Prostate gland (tissue), 2 donors: ENCODE measurements at regions not wholly inside any gene's neighbourhood (a gene's known extent, or its start where the extent isn't known, plus 50 kb on each side); places are given as distances from the start of the nearest gene placed in this dataset.

ENCODE experiments used
- DNase-seq: peaks from one replicate; pipeline ENCODE4 v3.0.0-alpha.2; 2019; ENCODE audit warnings: low spot score
- H3K27ac ChIP-seq, 2 donors: fragments of 200-600 bp; sonication (generic); 2 replicates each; pipeline ENCODE4 v1.5.1; 2017 to 2019
- H3K27me3 ChIP-seq: fragments of 200-600 bp; sonication (generic); replicated peaks from 2 replicates; pipeline ENCODE4 v1.5.1; 2019; ENCODE audit not compliant: insufficient read depth
- H3K36me3 ChIP-seq, 2 donors: fragments of 200-600 bp; sonication (generic); 1 replicate in 1 of 2; 2 replicates in 1 of 2; pipeline versions ENCODE4 v1.5.1 to v1.8.1; 2017 to 2019
- H3K4me1 ChIP-seq: fragments of 200-600 bp; sonication (generic); replicated peaks from 2 replicates; pipeline ENCODE4 v1.5.1; 2019
- H3K4me3 ChIP-seq, 2 donors: fragments of 200-600 bp; sonication (generic); 2 replicates each; pipeline ENCODE4 v1.5.1; 2017 to 2019
- H3K9me3 ChIP-seq: fragments of 200-600 bp; sonication (generic); 2 replicates; pipeline ENCODE4 v1.5.1; 2017
- POLR2A ChIP-seq: fragments of 450-650 bp; IDR thresholded peaks from one replicate; pipeline ENCODE4 v1.6.1; 2016; ENCODE audit warnings: antibody characterized with exemption, mild to moderate bottlenecking
- POLR2AphosphoS5 ChIP-seq: sonication (generic); formaldehyde crosslinking; IDR thresholded peaks from one replicate; pipeline ENCODE4 v1.6.1; 2017; ENCODE audit warnings: antibody characterized with exemption
- WGBS: methylation state at CpG from one replicate; pipeline ENCODE4 v1.1.5; 2018; 5-methylcytosine and 5-hydroxymethylcytosine counted together
- intact Hi-C: fragments of 100-400 bp; cut with DNase I; formaldehyde crosslinking; loops from one replicate; pipeline ENCODE4 v1.14.2; 2022
- TF ChIP-seq, protein P1 (sequence below), 4 experiments: fragments of 200-600 bp in 2 of 4; fragments of 450-650 bp in 2 of 4; sonication (generic) in 2 of 4; IDR thresholded peaks; 1 replicate in 3 of 4; 2 replicates in 1 of 4; pipeline ENCODE4 v1.5.1; 2016 to 2019; ENCODE audit warnings: antibody characterized with exemption in 4 of 4, mild to moderate bottlenecking in 2 of 4, moderate library complexity in 2 of 4

DNA sequence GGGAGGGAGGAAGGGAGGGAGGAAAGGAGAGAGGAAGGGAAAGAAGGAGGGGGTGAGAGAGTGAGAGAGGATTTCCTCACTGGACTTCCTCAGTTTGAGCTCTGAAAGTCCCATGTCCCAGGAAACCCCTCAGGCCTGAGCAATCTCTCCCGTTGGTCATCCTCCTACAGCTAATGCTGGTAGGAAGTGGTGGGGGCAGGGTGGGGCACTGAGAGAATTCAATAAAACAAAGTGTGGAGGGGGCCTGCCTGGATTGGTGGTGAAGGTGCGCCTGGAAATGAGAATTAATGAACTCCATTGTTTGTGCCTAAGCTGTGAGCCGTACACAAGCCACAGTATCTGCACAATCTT, 195.0 kb downstream of the RGS3 start:
- no peak for DNase-seq

DNA sequence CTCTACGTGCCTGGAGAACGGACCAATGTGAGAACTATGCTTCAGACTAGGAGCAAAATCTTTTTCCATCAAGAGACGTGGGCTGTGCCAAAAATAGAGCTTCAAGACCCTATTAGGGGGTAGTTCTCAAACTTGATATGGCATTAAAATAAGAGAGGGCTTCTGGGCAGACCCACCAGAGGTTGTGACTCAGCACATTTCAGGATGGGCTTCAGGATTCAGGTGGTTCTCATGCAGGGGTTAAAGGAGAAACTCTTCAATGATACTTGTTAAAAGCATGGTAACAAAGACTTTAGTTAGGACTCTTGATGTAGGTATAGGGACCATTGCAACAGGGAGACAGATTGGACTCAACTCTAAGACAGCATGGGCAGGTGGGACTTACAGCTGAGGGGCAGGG, 195.5 kb downstream of the RGS3 start:
- Histone ChIP-seq H3K9me3 (no peaks in the 10 kb centered on the region), H3K27me3 (no peaks in the 10 kb centered on the region), H3K4me1 (no peaks in the 10 kb centered on the region), H3K4me3 (no peak overlapping the region), H3K27ac (no peak overlapping the region), H3K36me3 (no peaks in the 10 kb centered on the region)
- intact Hi-C loops: loop anchor here (5.0 kb wide), 1 partner anchor 387 kb away; no protein-coding TSS in a partner anchor
- TF ChIP-seq, protein P1, sequence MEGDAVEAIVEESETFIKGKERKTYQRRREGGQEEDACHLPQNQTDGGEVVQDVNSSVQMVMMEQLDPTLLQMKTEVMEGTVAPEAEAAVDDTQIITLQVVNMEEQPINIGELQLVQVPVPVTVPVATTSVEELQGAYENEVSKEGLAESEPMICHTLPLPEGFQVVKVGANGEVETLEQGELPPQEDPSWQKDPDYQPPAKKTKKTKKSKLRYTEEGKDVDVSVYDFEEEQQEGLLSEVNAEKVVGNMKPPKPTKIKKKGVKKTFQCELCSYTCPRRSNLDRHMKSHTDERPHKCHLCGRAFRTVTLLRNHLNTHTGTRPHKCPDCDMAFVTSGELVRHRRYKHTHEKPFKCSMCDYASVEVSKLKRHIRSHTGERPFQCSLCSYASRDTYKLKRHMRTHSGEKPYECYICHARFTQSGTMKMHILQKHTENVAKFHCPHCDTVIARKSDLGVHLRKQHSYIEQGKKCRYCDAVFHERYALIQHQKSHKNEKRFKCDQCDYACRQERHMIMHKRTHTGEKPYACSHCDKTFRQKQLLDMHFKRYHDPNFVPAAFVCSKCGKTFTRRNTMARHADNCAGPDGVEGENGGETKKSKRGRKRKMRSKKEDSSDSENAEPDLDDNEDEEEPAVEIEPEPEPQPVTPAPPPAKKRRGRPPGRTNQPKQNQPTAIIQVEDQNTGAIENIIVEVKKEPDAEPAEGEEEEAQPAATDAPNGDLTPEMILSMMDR (IDR thresholded peaks at IDR 0.05): no peak
- TF ChIP-seq POLR2AphosphoS5: no peak
- TF ChIP-seq POLR2A: no peak
- 71% methylated on average over 3 of the region's 3 CpGs for WGBS
- no peak for DNase-seq

More for the DNA sequence above, 195.0 kb downstream of the RGS3 start:
- TF ChIP-seq, protein P1 (IDR thresholded peaks at IDR 0.05): no peak
- TF ChIP-seq POLR2A (no peak), POLR2AphosphoS5 (no peak)
- intact Hi-C loops: loop anchor here (5.0 kb wide), 1 partner anchor 386 kb away; no protein-coding TSS in a partner anchor
- Histone ChIP-seq H3K4me3 (no peak overlapping the region), H3K27ac (no peak overlapping the region), H3K9me3 (no peaks in the 10 kb centered on the region), H3K36me3 (no peaks in the 10 kb centered on the region), H3K4me1 (no peaks in the 10 kb centered on the region), H3K27me3 (no peaks in the 10 kb centered on the region)
- WGBS: 68% methylated on average over 3 of the region's 3 CpGs

DNA sequence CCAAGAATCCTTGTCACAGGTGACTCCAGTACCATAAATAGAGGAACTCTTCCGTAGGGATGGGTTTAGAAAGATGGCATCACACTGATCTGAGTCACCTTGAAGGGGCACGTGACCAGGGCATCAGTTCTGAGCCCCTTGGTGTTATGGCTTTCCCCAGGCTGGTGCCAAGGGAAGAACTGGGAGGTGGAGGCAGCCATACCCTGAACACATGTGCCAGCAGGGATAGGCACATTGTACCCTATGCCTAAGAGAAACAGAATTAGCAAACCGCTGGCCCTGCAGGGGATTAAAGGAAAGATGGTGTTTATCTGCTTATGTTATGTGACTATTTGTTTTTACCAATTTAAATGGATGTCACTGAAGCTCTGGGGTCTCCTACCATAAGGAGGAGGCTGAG, 196.2 kb downstream of the RGS3 start:
- 61% methylated on average over 3 of the region's 3 CpGs for WGBS
- TF ChIP-seq, protein P1 (IDR thresholded peaks at IDR 0.05): no peak
- TF ChIP-seq POLR2AphosphoS5 (no peak), POLR2A (no peak)
- intact Hi-C loops: loop anchor here (5.0 kb wide), 1 partner anchor 387 kb away; no protein-coding TSS in a partner anchor

DNA sequence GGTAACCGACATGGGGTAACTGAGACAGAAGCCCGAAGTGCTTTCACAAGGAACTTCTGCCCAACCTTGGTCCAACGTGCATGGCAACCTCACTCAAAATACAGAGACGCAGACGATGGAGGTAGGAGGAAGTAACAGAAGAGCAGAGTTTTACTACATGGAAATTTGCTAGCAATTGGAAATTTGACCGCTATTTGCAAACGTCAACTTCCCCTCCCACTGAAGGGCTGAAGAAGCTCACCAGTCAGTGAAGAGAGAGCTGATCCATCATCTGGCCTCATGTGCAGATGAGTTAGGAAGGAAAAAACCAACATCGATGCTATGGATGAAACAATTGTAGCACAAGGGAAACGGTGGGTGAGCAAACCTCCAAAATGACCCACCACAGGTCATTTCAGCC, 196.7 kb downstream of the RGS3 start:
- DNase-seq: no peak
- H3K36me3 ChIP-seq: no peaks in the 10 kb centered on the region
- no peaks in the 10 kb centered on the region for H3K27me3 ChIP-seq
- no peak overlapping the region for H3K27ac ChIP-seq
- WGBS: 71% methylated on average over 9 of the region's 9 CpGs
- H3K4me1 ChIP-seq: no peaks in the 10 kb centered on the region
- no peaks in the 10 kb centered on the region for H3K9me3 ChIP-seq
- TF ChIP-seq, protein P1 (IDR thresholded peaks at IDR 0.05): no peak
- TF ChIP-seq POLR2AphosphoS5: no peak
- no peak for TF ChIP-seq POLR2A
- intact Hi-C loops: no loop called here
- no peak overlapping the region for H3K4me3 ChIP-seq

More for the DNA sequence above, 196.2 kb downstream of the RGS3 start:
- no peak for DNase-seq
- no peak overlapping the region for H3K27ac ChIP-seq
- H3K4me3 ChIP-seq: no peak overlapping the region
- no peaks in the 10 kb centered on the region for H3K9me3 ChIP-seq
- H3K27me3 ChIP-seq: no peaks in the 10 kb centered on the region
- H3K4me1 ChIP-seq: no peaks in the 10 kb centered on the region
- H3K36me3 ChIP-seq: no peaks in the 10 kb centered on the region

DNA sequence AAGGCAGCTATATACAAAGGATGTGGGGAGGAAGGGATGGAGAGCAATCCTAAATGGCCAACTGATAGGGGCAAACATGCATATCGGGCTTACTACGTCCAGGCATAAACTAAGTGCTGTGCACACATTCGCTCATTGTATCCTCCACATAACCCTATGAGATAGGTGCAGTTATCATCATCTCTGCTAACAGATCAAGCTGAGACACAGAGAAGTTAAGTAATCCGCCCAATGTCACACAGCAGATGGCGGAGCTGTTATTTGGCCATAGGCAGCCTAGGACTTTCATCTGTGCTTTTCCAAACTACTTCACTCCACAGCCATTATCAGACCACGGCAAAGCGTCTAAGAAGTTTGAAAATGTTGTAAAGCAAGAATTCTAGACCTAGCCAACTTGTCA, 197.5 kb downstream of the RGS3 start:
- Histone ChIP-seq H3K27me3 (no peaks in the 10 kb centered on the region), H3K9me3 (no peaks in the 10 kb centered on the region), H3K36me3 (no peaks in the 10 kb centered on the region), H3K27ac (no peak overlapping the region), H3K4me3 (no peak overlapping the region), H3K4me1 (no peaks in the 10 kb centered on the region)
- DNase-seq: no peak
- TF ChIP-seq POLR2A (no peak), POLR2AphosphoS5 (no peak)
- TF ChIP-seq, protein P1 (IDR thresholded peaks at IDR 0.05): no peak
- 83% methylated on average over 7 of the region's 7 CpGs for WGBS
- intact Hi-C loops: no loop called here
